GM21737 (cell line): ENCODE measurements at regions not wholly inside any gene's neighbourhood (a gene's known extent, or its start where the extent isn't known, plus 50 kb on each side); places are given as distances from the start of the nearest gene placed in this dataset.

Experiments
- ATAC-seq: cut with Tn5 transposase; IDR thresholded peaks from one replicate; pipeline ENCODE4 v1.9.1; 2021; ENCODE audit warnings: mild to moderate bottlenecking, moderate library complexity; ENCODE audit not compliant: unreplicated experiment

DNA sequence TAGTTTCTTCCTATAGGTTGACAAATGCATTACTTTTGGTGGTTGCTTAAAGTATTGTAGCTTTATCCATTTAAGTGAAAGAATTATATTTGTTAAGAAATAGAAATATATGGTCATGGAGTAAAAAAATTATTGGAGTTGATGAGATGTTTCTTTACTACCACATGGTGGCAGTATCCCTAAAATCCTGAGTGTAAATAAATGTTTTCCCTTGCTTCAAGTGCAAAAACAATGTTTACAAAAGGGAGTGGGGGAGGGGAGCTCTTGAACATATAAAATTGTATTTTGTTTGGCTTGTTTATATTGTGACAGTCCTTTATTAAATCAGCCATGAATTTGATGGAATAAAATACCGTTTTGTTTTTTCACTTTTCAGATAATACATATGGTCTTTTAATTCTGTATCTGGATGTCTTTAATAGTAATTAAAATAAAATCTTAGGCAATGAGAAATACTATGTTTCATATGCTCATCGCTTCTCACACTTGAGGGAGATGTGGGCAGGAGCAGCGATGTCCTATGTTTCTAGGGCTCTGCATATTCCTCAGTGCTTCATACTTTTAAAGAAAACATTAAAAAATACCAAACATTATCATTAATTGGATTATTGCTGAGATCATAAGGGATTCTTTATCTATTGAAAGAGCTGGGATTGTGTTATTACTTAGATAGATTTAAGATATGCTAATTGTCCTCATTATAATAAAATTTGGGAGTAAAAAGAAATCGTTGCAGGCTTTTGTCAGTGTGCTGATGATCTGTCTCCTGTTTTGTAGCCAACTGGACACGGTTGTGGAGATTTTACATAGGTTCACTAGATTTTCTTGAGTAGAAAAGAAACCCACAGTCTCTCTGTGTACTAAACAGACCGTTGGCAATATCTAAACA, 349.7 kb downstream of the TUSC7 start:
- no peak for ATAC-seq

DNA sequence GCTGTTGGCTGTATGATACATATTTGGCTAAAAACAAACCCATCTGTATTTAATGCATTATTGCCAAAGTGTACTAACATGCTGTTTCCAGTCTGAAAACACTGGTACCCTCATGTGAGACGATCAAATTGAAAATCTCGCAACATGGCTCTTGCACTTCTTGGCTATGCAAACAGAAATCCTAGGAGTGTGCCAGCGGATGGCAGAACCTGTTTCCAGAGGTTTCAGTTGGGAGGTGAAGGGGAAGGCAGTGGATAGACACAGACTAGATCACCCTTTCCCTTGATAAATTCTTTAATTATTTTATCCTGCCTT, 350.3 kb downstream of the TUSC7 start:
- ATAC-seq, result no peak

DNA sequence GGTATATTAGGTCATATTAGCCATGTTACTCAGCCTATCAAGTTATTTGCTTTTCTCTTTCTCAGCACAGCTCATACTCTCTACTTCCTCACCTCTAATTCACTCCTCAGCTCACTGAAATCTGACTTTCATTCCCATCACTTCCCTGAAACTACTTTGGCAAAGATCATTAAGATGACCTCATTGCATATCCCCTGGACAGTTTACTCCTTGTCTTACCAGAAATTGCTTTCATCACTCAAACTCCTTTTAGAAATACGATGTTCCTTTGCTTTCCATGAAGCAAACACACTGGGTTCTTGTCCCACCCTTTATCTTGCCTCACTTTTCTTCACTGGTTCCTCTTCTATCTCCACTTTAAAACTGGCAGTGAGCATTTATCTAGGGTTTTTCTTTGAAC, 354.4 kb downstream of the TUSC7 start:
- ATAC-seq, result no peak

DNA sequence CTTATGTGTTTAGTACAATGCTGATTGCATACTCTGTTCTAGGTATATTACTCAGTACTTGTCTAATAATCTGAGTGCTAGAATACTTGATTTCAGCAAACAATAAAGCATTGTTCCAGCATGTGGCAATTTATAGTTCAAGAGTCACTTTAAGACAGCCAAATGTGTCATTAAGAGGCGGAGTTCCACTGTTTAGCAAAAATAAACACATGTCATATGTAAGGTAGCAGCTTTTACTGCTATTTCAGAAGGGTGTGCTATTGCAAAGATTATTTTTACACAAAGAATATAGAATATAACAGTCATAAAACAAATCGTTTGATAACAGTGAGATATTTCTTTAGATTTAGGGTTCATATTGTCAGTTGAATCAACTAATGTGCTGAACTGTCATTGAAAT, 358.7 kb downstream of the TUSC7 start:
- no peak for ATAC-seq

DNA sequence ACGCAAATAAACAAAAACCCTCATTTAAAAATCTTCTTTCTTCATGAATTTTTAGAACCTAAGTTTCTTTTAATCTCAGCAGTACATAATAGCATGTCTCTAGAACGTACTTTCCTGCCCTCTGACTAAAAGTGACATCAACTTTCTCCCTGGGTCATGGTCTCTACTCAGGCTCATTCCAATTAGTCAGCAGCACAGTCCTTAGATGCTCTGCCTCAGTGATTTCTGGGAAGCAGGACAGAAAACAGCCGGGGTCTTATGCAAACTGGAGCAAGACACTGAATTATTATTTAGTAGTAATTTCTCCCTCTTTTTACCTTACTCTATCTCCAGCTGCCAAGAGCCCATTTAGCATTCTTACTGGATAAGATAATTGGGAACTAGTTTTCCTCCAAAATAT, 365.2 kb downstream of the TUSC7 start:
- ATAC-seq, result no peak

DNA sequence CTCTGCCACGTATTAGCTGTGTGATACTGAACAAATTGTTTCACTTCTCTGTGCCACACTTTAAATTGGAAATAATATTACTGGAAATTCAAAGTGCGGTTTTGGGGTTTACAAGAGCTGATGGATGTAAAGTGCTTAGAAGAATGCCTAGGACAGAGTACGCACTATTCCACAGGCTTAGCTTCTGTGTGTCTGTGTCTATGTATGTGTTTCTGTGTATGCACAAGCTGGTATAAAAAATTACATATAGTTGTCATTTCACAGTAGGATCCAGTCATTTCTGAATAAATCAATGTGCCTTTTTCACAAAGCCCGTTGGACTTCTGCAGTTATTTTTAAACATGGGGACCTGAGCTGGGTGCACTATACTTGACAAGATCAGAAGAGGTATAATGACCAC, 370.4 kb downstream of the TUSC7 start:
- ATAC-seq, result no peak

DNA sequence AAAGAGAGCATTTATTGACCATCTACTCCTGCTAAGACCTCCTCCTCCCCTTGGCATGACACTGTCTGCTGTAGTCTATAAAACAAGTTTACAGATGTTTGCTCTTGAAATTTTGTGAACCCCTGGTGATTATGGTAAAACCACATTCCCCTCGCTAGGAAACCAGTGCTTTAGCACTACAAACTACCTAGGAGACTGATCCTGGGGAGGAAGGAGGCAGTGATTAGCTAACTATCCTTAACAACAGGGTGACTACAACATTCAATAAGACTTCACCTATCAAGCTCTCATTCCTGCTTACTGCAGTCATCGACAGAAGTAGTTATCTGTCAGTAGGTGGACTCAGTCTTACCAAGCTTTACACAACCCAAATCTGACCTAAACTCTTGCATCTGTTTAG, 371.3 kb downstream of the TUSC7 start:
- no peak for ATAC-seq

DNA sequence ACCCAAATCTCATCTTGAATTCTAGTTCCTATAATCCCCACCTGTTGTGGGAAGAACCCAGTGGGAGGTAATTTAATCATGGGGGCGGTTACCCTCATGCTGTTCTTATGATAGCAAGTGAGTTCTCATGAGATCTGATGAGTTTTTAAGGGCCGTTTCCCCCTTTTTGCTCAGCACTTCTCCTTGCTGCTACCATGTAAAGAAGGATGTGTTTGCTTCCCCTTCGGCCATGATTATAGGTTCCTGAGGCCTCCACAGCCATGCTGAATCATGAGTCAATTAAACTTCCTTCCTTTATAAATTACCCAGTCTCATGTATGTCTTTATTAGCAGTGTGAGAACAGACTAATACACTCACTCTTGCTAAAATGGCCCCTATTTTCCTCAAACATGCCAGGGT, 374.7 kb downstream of the TUSC7 start:
- ATAC-seq, result no peak

DNA sequence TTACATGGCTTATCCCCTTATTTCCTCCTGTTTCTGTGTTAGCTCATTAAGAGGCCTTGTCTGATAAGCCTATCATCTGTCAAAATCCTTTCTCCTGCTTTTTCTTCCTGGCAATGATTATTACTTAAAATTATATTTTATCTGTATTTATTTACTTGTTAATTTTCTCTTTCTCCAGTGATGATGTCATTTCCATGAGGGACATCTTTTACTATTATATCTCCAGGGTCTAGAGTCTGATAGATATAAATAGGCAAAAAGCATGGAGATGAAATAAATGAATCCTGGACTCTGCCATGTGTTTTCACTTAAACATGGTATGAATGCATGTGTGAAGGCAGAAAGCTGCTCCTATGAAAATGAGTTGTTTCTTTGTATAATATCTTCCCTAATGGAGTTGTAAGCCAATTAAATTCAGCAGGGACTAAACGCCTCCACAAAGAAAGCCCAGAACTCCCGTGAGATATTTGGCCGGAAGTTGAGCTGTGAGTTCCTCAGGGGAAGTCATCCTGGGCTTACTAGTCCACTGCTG, 375.2 kb downstream of the TUSC7 start:
- ATAC-seq, result no peak

DNA sequence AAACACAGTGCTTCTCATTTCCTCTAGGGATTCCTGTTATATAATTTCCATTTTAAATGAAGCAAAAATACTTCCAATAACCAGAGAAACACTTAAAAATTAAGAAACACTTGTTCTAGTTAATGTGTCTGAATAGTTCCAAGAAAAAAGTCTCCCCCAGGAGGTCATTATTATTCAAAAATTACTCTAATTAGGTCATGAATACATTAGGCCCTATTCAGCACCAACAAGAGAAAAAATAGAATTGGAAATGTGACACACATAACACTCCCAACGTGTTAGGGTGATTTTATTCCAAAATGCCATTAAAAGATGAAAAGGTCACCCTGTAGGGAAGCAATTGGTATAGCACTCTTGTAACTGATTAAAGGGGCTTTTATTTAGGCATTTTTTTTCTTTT, 382.1 kb downstream of the TUSC7 start:
- ATAC-seq, result no peak

DNA sequence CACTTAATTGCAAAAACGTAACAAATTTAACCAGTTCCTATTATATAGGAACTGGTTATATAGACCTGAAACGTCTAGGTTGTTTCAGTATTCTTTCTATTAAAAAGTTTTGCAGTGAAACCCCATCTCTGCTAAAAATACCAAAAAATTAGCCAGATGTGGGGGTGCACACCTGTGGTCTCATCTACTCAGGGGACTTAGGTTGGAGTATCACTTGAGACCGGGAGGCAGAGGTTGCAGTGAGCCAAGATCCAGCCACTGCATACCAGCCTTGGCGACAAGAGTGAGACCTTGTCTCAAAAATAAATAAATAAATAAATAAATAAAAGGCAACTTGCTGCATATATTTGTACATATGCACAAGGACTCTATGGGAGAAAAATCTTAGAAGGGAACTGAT, 387.0 kb downstream of the TUSC7 start:
- ATAC-seq, result no peak

DNA sequence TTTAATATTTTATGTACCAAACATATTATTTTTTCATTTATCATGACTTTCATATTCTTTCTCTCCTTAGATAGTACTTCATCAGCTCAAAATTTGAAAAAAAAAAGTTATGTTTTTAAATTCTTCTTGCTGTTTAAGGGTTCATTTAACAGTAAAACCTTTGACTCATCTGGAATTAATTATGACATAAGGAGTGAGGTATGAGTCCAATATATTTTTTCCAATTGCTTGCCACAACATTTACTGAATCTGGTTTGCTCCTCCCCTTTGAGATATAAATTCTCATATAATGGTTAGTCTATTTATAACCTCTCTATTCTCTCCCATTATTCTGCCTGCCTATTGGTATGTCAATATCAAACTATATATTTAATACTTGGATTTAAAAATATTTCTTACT, 387.8 kb downstream of the TUSC7 start:
- no peak for ATAC-seq

DNA sequence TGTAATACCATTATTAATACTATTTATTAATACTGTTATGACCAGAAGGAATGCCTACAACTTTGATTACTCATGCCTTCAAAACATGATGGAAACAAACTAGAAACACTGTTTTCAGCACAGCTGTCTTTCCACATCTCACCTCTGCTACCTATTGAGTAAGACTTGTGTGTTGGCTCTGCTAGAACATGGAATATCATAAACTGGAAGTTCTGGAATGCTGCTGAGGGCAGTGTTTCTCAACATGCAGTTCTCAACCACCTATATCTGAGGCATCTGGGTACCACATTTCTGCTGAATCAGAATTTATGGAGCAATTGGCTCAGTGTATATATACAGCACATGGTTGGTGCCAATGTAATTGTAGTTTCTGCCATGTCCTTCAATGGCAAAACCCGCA, 392.1 kb downstream of the TUSC7 start:
- ATAC-seq, result no peak

DNA sequence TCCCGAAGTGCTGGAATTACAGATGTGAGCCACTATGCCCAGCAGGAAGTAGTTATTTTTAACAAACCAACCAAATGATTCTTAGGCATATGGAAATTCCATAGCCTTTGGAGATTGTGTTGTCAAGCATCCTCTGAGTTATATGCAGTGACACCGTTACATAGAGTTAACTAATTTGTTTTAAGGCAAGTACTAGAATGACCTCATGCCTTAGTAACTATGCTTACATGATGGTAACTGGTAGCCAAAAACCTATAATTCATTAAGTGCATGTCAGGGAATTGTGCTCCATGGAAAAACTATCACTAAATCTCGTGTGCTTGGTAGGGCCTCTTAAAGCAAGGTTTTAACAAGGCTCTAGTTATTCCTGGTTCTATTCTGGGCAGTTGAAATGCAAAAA, 392.8 kb downstream of the TUSC7 start:
- no peak for ATAC-seq

DNA sequence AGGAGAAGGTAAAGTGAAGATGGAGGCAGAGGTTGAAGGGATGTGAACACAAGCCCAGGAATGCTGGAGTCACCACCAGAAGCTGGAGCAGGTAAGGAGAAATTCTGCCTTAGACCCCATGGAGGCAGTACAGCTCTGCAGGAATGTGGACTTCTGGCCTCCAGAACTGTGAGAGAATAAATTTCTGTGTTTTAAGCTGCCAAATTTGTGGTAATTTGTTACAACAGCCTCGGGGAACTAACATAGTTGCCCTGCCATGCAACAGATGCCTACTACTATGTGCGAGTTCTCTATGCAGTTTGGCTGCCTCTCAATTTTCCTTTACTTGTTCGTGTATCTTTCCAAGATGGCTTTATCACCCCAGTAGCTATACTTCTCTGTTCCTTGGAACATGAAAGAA, 394.1 kb downstream of the TUSC7 start:
- no peak for ATAC-seq

DNA sequence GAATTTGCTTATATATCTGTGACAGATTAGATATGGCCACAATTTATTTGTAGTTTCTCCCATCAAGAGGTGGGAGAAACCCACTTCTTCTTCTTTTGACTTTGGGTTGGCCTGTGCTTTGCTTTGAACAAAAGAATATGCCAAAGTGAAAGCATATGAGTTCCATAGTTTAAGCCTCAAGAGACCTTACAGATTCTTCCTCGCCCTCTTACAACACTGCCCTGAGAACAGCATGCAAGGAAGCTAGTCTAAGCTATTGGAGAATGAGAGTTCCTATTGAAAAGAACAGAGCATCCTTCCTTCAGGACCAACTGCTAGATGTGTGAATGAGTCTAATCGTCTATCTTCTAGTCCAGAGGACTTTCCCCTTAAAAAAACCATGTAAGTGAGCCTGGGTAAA, 394.8 kb downstream of the TUSC7 start:
- ATAC-seq, result no peak

DNA sequence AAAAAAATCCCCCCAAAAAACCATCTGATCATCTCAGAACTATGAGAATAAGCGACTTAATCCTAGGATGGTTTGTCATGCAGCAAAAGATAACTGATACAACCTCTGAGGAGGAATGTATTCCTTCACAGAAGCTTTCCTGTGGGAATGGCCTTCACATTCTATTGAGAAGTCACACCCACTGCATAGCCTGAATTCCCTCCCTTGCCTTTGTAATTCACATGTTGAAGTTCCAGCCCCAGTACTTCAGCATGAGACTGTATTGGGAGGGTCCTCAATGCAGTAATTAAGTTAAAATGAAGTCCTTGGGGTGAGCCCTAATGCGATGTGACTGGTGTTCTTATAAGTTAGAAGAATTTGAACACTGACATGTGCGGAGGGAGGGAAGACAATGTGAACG, 395.2 kb downstream of the TUSC7 start:
- ATAC-seq, result no peak

DNA sequence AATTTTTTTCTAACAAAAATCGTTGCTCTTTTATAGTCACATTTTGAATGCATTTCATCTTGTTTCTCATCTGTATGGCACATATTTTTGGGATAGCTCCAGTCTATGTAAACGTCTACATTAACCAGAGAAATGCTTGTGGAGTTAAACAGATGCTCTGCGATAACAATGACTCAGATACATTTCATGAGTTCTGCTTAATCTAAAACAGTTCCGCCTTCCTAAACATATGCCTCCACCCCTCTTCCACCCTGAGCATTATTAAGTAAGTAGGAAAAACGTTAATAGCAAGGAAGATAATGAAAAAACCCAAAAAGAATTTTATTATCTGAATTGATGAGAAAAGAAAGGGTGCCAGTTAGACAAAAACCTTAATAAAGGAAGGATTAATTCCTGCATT, 396.1 kb downstream of the TUSC7 start:
- no peak for ATAC-seq

DNA sequence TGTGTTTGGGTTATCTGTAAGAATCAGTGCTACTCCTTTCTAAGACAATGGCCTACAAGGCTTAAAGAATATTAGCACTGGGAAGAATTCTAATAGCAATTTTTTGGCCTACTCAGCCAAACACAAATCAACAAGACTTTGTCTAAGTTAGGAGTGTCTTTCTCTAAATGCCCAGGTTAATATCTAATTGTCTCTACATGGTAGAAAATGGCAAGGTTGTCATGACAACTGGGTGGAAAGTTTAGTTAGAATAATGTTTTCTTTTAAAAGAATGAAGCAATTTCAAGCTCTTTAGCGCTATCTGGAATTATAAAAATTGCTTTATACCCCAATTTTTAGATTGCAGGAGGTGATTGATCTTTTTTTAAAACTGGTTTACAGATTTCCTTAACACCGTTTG, 396.8 kb downstream of the TUSC7 start:
- no peak for ATAC-seq

DNA sequence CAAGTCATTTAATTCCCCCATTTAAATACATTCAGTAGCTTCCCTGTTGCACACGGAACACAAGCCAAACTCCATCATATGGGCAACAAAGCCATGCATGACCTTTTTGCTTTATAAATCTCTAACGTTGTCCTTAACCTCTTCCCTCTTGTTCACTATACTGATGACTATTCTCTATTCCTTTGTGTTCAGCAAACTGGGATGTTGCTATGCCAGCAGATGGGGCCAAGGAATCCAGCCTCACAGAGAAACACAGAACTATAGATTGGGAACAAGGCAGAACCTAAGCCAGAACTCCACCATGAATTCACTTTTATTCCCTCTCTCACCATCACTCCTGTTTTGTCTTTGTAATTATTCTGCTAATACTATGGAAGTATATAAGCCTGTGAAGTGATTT, 398.4 kb downstream of the TUSC7 start:
- ATAC-seq, result no peak

DNA sequence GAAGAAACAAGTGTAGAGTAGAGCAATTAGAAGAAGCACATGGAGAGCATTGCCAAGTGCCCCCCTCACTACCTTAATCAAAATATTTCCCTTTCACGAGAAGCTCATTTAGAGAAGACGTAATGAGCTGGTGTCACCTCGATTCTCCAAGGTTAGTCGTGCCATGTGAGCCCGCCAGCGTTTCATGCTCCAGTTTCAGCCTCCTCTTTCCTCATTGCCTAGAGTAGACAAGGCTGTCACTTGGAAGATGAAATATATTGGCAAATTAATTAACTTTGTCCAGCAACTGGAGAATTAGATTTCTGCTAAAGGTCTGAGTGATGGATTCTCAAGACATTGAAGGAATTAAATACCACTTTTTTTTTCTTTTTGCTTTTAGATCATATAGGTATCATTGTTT, 399.6 kb downstream of the TUSC7 start:
- ATAC-seq, result no peak

DNA sequence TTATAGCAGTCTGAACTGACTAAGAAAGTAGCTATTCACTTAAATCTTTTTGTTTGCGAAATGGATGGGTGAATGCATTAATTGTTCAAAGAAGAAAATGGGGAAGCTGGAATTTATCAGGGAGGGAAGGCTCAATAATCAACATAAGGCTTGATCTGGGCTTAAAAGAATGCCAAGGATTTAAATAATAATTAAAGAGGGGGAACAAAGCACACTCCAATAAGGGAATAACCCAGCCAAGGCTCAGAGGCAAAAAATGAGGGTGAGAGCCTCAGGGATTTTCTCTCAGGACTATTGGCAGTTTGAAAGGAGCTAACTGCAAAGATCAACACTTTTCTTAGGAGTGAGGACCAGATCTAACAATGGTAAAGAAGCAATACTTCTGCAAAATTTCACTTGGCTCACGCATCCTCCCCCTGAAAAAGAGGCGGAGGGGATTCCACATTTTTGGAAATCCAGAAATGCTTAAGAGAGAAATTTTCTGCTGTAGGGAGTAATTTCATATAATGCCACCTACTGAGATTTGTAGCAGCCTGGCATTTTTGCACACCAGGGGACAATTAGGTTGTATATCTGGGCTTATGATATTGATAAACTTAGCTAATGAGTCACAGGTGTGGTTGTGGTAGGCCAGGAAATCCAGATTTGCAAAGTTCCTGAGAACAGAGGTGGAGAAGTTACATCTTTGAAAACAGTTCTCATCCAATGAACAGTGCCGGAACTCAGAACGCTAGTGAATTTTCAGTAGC, 405.1 kb downstream of the TUSC7 start:
- ATAC-seq, result no peak
